ENCODE measurements at regions not wholly inside any gene's neighbourhood (a gene's known extent, or its start where the extent isn't known, plus 50 kb on each side); places are given as distances from the start of the nearest gene placed in this dataset.

DNA sequence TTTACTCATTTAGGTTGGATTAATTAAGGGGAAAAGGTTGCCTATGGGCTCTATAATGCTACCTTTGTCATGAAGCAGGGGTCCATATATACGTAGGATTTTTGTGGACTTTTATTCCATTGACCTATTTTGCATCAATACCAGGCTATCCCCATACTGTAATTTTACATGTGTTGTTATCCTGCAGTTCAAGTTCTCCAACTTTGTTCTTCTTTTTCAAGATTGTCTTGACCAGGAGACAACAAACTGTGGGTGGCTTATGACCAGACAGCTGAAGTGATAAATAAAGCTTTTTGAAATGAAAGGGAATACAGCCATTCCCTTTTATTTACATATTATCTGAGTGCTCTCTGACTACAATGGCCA lies 345.7 kb downstream of the BARHL2 start:
- TF ChIP-seq, protein P1, sequence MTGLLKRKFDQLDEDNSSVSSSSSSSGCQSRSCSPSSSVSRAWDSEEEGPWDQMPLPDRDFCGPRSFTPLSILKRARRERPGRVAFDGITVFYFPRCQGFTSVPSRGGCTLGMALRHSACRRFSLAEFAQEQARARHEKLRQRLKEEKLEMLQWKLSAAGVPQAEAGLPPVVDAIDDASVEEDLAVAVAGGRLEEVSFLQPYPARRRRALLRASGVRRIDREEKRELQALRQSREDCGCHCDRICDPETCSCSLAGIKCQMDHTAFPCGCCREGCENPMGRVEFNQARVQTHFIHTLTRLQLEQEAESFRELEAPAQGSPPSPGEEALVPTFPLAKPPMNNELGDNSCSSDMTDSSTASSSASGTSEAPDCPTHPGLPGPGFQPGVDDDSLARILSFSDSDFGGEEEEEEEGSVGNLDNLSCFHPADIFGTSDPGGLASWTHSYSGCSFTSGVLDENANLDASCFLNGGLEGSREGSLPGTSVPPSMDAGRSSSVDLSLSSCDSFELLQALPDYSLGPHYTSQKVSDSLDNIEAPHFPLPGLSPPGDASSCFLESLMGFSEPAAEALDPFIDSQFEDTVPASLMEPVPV (CRISPR knock-in tag; IDR thresholded peaks at IDR 0.05): no peak
- no peak for TF ChIP-seq ZNF20 (CRISPR knock-in tag; IDR thresholded peaks at IDR 0.05)

Data from HepG2 (cell line).